RWPE2 (cell line): ENCODE measurements at regions not wholly inside any gene's neighbourhood (a gene's known extent, or its start where the extent isn't known, plus 50 kb on each side); places are given as distances from the start of the nearest gene placed in this dataset.

Source experiments
- ATAC-seq: fragments of 200-7000 bp; cut with Tn5 transposase; 3 replicates; pipeline ENCODE4 v1.9.1; 2021; ENCODE audit warnings: low read depth
- DNase-seq: peaks from one replicate; pipeline ENCODE4 v3.0.0-alpha.2; 2020; ENCODE audit warnings: low spot score
- H3K27ac ChIP-seq: fragments of 450-650 bp; 2 replicates; pipeline ENCODE4 v1.5.1; 2017; ENCODE audit warnings: mild to moderate bottlenecking; ENCODE audit not compliant: poor library complexity, severe bottlenecking
- H3K27me3 ChIP-seq: fragments of 250-450 bp; sonication (Bioruptor Pico); 2 replicates; pipeline ENCODE4 v1.5.1; 2021; ENCODE audit warnings: mild to moderate bottlenecking, moderate library complexity; ENCODE audit not compliant: insufficient read depth, poor library complexity, severe bottlenecking
- H3K36me3 ChIP-seq: fragments of 250-450 bp; sonication (Bioruptor Pico); 2 replicates; pipeline ENCODE4 v1.5.1; 2020; ENCODE audit warnings: low read depth, mild to moderate bottlenecking, moderate library complexity
- H3K4me1 ChIP-seq: fragments of 250-450 bp; sonication (Bioruptor Pico); 2 replicates; pipeline ENCODE4 v1.5.1; 2021; ENCODE audit warnings: mild to moderate bottlenecking, moderate library complexity; ENCODE audit not compliant: insufficient read depth, poor library complexity, severe bottlenecking
- H3K4me3 ChIP-seq: fragments of 250-450 bp; sonication (Bioruptor Pico); 2 replicates; pipeline ENCODE4 v1.5.1; 2021; ENCODE audit warnings: mild to moderate bottlenecking, moderate library complexity; ENCODE audit not compliant: severe bottlenecking
- H3K9me3 ChIP-seq: fragments of 250-450 bp; sonication (Bioruptor Pico); 2 replicates; pipeline ENCODE4 v1.5.1; 2021; ENCODE audit warnings: mild to moderate bottlenecking, moderate library complexity; ENCODE audit not compliant: severe bottlenecking
- CTCF ChIP-seq: fragments of 450-650 bp; IDR thresholded peaks from one replicate; pipeline ENCODE4 v1.5.1; 2017; ENCODE audit warnings: mild to moderate bottlenecking, moderate library complexity; ENCODE audit not compliant: poor library complexity, severe bottlenecking

DNA sequence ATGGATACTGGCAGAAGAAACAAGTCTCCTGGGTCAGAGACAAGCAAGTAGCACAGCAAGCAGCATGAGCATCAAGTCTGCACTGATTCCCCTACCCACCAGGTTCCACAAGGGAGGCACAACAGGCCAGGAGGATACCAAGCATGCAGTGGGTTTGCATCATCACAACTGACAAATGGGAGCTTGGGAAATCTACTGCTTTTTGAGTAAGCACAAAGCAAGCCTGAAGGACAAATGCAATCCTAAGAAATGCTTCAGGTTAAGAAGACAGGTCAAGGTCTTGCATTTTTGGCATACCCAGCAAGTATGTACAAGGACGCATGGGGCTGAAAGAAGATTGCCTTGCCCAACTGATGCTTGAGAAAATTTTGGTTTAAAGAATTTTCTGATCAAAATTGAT is 279.6 kb downstream of the PDGFC start:
- H3K9me3 ChIP-seq: no peaks in the 10 kb centered on the region
- no peak overlapping the region for H3K4me3 ChIP-seq
- no peaks in the 10 kb centered on the region for H3K27me3 ChIP-seq
- H3K4me1 ChIP-seq: no peaks in the 10 kb centered on the region
- no peak overlapping the region for H3K27ac ChIP-seq
- DNase-seq (no peak), ATAC-seq (no peak)
- no peaks in the 10 kb centered on the region for H3K36me3 ChIP-seq
- no peak for TF ChIP-seq CTCF

GRCh38 chr4:156690572-156690971 is 281.0 kb downstream of the PDGFC start:
- ATAC-seq: no peak
- no peak for DNase-seq
- H3K4me1 ChIP-seq: peaks cover 12% of the 10 kb centered on the region
- H3K27ac ChIP-seq: no peak overlapping the region
- H3K36me3 ChIP-seq: no peaks in the 10 kb centered on the region
- H3K4me3 ChIP-seq: no peak overlapping the region
- no peak for TF ChIP-seq CTCF
- H3K9me3 ChIP-seq: no peaks in the 10 kb centered on the region
- no peaks in the 10 kb centered on the region for H3K27me3 ChIP-seq

DNA sequence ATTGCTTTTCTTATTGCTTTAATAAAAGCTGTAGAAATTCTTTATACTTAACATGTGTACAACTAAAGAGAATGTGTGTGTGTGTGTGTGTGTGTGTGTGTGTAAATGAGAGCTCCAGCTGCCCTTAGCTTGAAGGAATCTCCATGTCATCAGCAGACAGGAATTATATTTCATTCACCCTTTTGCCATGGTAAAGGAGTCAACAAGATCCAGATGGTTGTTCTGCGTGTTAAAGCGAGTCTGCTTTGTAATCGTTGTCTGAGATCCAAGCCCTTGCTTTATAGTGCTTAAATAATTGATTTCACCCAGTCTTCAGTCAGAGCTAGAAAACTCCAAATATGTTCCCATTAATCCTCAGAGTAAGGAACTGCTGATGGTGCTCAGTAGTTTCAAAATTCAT is 285.5 kb downstream of the PDGFC start:
- Histone ChIP-seq H3K36me3 (no peaks in the 10 kb centered on the region), H3K4me3 (no peak overlapping the region), H3K9me3 (peaks cover 4% of the 10 kb centered on the region), H3K4me1 (peaks cover 18% of the 10 kb centered on the region), H3K27me3 (no peaks in the 10 kb centered on the region), H3K27ac (peak overlapping the region; percentile 46)
- ATAC-seq (peak; percentile 46; the same call in 2 of the 3 replicates), DNase-seq (no peak)
- TF ChIP-seq CTCF: no peak

GRCh38 chr4:156685308-156685707 is 286.3 kb downstream of the PDGFC start:
- Histone ChIP-seq H3K9me3 (peaks cover 4% of the 10 kb centered on the region), H3K4me1 (peaks cover 18% of the 10 kb centered on the region), H3K36me3 (no peaks in the 10 kb centered on the region), H3K27ac (peak overlapping the region; percentile 46), H3K27me3 (no peaks in the 10 kb centered on the region), H3K4me3 (no peak overlapping the region)
- no peak for TF ChIP-seq CTCF
- DNase-seq (no peak), ATAC-seq (peak; percentile 72; the same call in 2 of the 3 replicates)

- no peak for DNase-seq
- no peak overlapping the region for H3K4me3 ChIP-seq
- no peak for ATAC-seq
- H3K9me3 ChIP-seq: no peaks in the 10 kb centered on the region
- H3K4me1 ChIP-seq: no peaks in the 10 kb centered on the region
- no peak overlapping the region for H3K27ac ChIP-seq
- TF ChIP-seq CTCF: no peak
- no peaks in the 10 kb centered on the region for H3K27me3 ChIP-seq
- no peaks in the 10 kb centered on the region for H3K36me3 ChIP-seq
These were observed 293.9 kb downstream of the PDGFC start for GRCh38 chr4:156677656-156678055.
